HL-60 (cell line): ENCODE measurements at regions not wholly inside any gene's neighbourhood (a gene's known extent, or its start where the extent isn't known, plus 50 kb on each side); places are given as distances from the start of the nearest gene placed in this dataset.

Experiments
- DNase-seq, 2 experiments: peaks; one replicate each; pipeline ENCODE4 v3.0.0-alpha.2; 2010 to 2020; ENCODE audit warnings: low read depth in 1 of 2, low spot score in 1 of 2
- H3K27ac ChIP-seq: fragments of 250-450 bp; sonication (Bioruptor Pico); replicated peaks from 2 replicates; pipeline ENCODE4 v1.5.1; 2020; ENCODE audit warnings: mild to moderate bottlenecking, moderate library complexity
- H3K27me3 ChIP-seq: fragments of 250-450 bp; sonication (Bioruptor Pico); 2 replicates; pipeline ENCODE4 v1.5.1; 2021; ENCODE audit warnings: mild to moderate bottlenecking, moderate library complexity; ENCODE audit not compliant: insufficient read depth, poor library complexity, severe bottlenecking
- H3K4me3 ChIP-seq: replicated peaks from 2 replicates; pipeline ENCODE4 v1.5.1; 2011; ENCODE audit warnings: mild to moderate bottlenecking, control low read depth, low read length; ENCODE audit not compliant: insufficient read depth
- CTCF ChIP-seq: IDR thresholded peaks from one replicate; pipeline ENCODE4 v1.5.1; 2011; ENCODE audit warnings: low read length, control low read depth, inconsistent platforms; ENCODE audit not compliant: insufficient read depth
- GABPA ChIP-seq: IDR thresholded peaks from 2 replicates; pipeline ENCODE4 v1.6.1; 2012; ENCODE audit warnings: low read depth
- POLR2AphosphoS5 ChIP-seq: IDR thresholded peaks from 2 replicates; pipeline ENCODE4 v1.6.1; 2012; ENCODE audit warnings: low read depth
- REST ChIP-seq: IDR thresholded peaks from 2 replicates; pipeline ENCODE4 v1.6.1; 2012; ENCODE audit warnings: low read depth; ENCODE audit not compliant: insufficient replicate concordance
- SPI1 ChIP-seq: IDR thresholded peaks from 2 replicates; pipeline ENCODE4 v1.6.1; 2012; ENCODE audit warnings: low read depth, mild to moderate bottlenecking, borderline replicate concordance

GRCh38 chr3:144942093-144942837 is 970.6 kb downstream of the DIPK2A start:
- Histone ChIP-seq H3K27ac (no peak overlapping the region), H3K27me3 (no peaks in the 10 kb centered on the region), H3K4me3 (no peak overlapping the region)
- TF ChIP-seq REST (no peak), GABPA (no peak), POLR2AphosphoS5 (no peak), CTCF (no peak), SPI1 (no peak)
- no peak for DNase-seq

- TF ChIP-seq GABPA (no peak), SPI1 (no peak), REST (no peak), POLR2AphosphoS5 (no peak), CTCF (no peak)
- Histone ChIP-seq H3K4me3 (no peak overlapping the region), H3K27me3 (no peaks in the 10 kb centered on the region), H3K27ac (no peak overlapping the region)
- no peak for DNase-seq
Measured at GRCh38 chr3:144942838-144943197, 971.2 kb downstream of the DIPK2A start.

GRCh38 chr3:144947895-144948294 is 976.3 kb downstream of the DIPK2A start:
- DNase-seq: no peak
- TF ChIP-seq SPI1 (no peak), REST (no peak), GABPA (no peak), CTCF (no peak), POLR2AphosphoS5 (no peak)
- no peaks in the 10 kb centered on the region for H3K27me3 ChIP-seq
- no peak overlapping the region for H3K4me3 ChIP-seq
- H3K27ac ChIP-seq: no peak overlapping the region
